ENCODE measurements at regions not wholly inside any gene's neighbourhood (a gene's known extent, or its start where the extent isn't known, plus 50 kb on each side); places are given as distances from the start of the nearest gene placed in this dataset.

- H4K20me1 ChIP-seq (ENCODE audit: control insufficient read depth, insufficient read depth), result no peaks in the 10 kb centered on the region
- TF ChIP-seq NR2F1 (conservative IDR thresholded peaks at IDR 0.05) (no peak), MTA3 (IDR thresholded peaks at IDR 0.05; ENCODE audit: borderline replicate concordance, low read length) (no peak), RFX5 (IDR thresholded peaks at IDR 0.05; ENCODE audit: low read depth, low read length) (no peak), CBFB (IDR thresholded peaks at IDR 0.05; ENCODE audit: low read depth) (no peak), USF1 (IDR thresholded peaks at IDR 0.05; ENCODE audit: borderline replicate concordance, extremely low read length, insufficient read depth, low read depth, low read length) (no peak), ATF3 (IDR thresholded peaks at IDR 0.05; ENCODE audit: borderline replicate concordance, extremely low read depth, low read depth, low read length) (no peak), TCF3 (IDR thresholded peaks at IDR 0.05; ENCODE audit: borderline replicate concordance, insufficient read depth, low read depth, low read length) (no peak), E2F8 (IDR thresholded peaks at IDR 0.05; ENCODE audit: low read depth, partially characterized antibody) (no peak)
- TF ChIP-seq, protein P1, sequence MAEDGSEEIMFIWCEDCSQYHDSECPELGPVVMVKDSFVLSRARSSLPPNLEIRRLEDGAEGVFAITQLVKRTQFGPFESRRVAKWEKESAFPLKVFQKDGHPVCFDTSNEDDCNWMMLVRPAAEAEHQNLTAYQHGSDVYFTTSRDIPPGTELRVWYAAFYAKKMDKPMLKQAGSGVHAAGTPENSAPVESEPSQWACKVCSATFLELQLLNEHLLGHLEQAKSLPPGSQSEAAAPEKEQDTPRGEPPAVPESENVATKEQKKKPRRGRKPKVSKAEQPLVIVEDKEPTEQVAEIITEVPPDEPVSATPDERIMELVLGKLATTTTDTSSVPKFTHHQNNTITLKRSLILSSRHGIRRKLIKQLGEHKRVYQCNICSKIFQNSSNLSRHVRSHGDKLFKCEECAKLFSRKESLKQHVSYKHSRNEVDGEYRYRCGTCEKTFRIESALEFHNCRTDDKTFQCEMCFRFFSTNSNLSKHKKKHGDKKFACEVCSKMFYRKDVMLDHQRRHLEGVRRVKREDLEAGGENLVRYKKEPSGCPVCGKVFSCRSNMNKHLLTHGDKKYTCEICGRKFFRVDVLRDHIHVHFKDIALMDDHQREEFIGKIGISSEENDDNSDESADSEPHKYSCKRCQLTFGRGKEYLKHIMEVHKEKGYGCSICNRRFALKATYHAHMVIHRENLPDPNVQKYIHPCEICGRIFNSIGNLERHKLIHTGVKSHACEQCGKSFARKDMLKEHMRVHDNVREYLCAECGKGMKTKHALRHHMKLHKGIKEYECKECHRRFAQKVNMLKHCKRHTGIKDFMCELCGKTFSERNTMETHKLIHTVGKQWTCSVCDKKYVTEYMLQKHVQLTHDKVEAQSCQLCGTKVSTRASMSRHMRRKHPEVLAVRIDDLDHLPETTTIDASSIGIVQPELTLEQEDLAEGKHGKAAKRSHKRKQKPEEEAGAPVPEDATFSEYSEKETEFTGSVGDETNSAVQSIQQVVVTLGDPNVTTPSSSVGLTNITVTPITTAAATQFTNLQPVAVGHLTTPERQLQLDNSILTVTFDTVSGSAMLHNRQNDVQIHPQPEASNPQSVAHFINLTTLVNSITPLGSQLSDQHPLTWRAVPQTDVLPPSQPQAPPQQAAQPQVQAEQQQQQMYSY (CRISPR knock-in tag; IDR thresholded peaks at IDR 0.05), result no peak
- POLR2A ChIA-PET, result no interaction called here
- H3K4me3 ChIP-seq, result no peak overlapping the region
- WGBS (ENCODE audit: insufficient coverage, insufficient replicate concordance, low lambda C conversion rate, missing lambda C conversion rate), result 0% methylated on average over 3 of the region's 3 CpGs
- CTCF ChIA-PET, result no interaction called here
- no peak overlapping the region for H3K4me2 ChIP-seq (ENCODE audit: control insufficient read depth, insufficient read depth)
- no peak for ATAC-seq
- SMC1A ChIA-PET (ENCODE audit: uncharacterized antibody, unreplicated experiment), result no interaction called here
- H3K9me3 ChIP-seq (replicated peaks; ENCODE audit: control insufficient read depth, insufficient read depth, low read length), result no peaks in the 10 kb centered on the region; the same call in 2 of the 3 replicates
- no peak overlapping the region for H2AFZ ChIP-seq (ENCODE audit: control insufficient read depth, low read depth, low read length)
- in situ Hi-C loops (cut with MboI), result no loop called here
- no peaks in the 10 kb centered on the region for H3K36me3 ChIP-seq (ENCODE audit: control insufficient read depth in 2 of 2, insufficient read depth in 2 of 2, low read length in 1 of 2)
- H3K4me1 ChIP-seq (ENCODE audit: control insufficient read depth, insufficient read depth, low read length), result no peaks in the 10 kb centered on the region
- intact Hi-C loops (cut with micrococcal nuclease; ENCODE audit: unreplicated experiment), result no loop called here
- RAD21 ChIA-PET (ENCODE audit: unreplicated experiment), result no interaction called here
- H3K27ac ChIP-seq (ENCODE audit: control insufficient read depth, insufficient read depth), result no peak overlapping the region
- no peak overlapping the region for H3K9ac ChIP-seq (ENCODE audit: control insufficient read depth, insufficient read depth, low read length)
- no peaks in the 10 kb centered on the region for H3K79me2 ChIP-seq (ENCODE audit: control insufficient read depth, insufficient read depth, low read length)
- FAIRE-seq, result no peak
- no peaks in the 10 kb centered on the region for H3K27me3 ChIP-seq (replicated peaks in 1 of 2; ENCODE audit: control insufficient read depth in 2 of 2, insufficient read depth in 2 of 2, low read length in 1 of 2)
- no peak for DNase-seq (ENCODE audit: low read depth, low spot score)
- no TSS peak for BruUV-seq (replicated peaks)
These were observed 92.8 kb upstream of the GALNT15 start for GRCh38 chr3:16081661-16082060.

Measured in GM12878 (cell line).